ENCODE measurements at regions not wholly inside any gene's neighbourhood (a gene's known extent, or its start where the extent isn't known, plus 50 kb on each side); places are given as distances from the start of the nearest gene placed in this dataset.

GRCh38 chr1:81432059-81432458 is 368.7 kb upstream of the ADGRL2 start:
- TF ChIP-seq EZH2phosphoT487 (IDR thresholded peaks at IDR 0.05; ENCODE audit: insufficient read depth, low read depth) (no peak), EZH2 (IDR thresholded peaks at IDR 0.05; ENCODE audit: insufficient read depth, poor library complexity, severe bottlenecking) (no peak)
- Histone ChIP-seq H2AFZ (no peak overlapping the region), H3K9me2 (ENCODE audit: insufficient read depth) (no peaks in the 10 kb centered on the region), H3K79me2 (ENCODE audit: insufficient read depth) (no peaks in the 10 kb centered on the region), H3K9ac (no peak overlapping the region), H3K36me3 (ENCODE audit: low read depth) (no peaks in the 10 kb centered on the region), H3K4me2 (ENCODE audit: unreplicated experiment) (no peak overlapping the region), H3K27ac (no peak overlapping the region), H3K4me3 (no peak overlapping the region), H3K4me1 (ENCODE audit: insufficient read depth) (no peaks in the 10 kb centered on the region), H3K27me3 (replicated peaks; ENCODE audit: insufficient read depth) (no peaks in the 10 kb centered on the region; the same call in 1 of the 2 replicates), H3K9me3 (ENCODE audit: low read depth) (no peaks in the 10 kb centered on the region), H4K20me1 (ENCODE audit: insufficient read depth) (no peaks in the 10 kb centered on the region), H3F3A (ENCODE audit: insufficient read depth) (no peaks in the 10 kb centered on the region)
- DNase-seq = no peak
- in situ Hi-C loops (cut with MboI) = no loop called here
- 46 to 55% methylated on average over 4 of the region's 4 CpGs for WGBS, 2 experiments (ENCODE audit: low coverage in 1 of 2, low lambda C conversion rate in 2 of 2, missing lambda C conversion rate in 2 of 2)

- no peak overlapping the region for H3K4me3 ChIP-seq
- 41 to 80% methylated on average over 2 of the region's 2 CpGs for WGBS, 2 experiments (ENCODE audit: low coverage in 1 of 2, low lambda C conversion rate in 2 of 2, missing lambda C conversion rate in 2 of 2)
- no peak for DNase-seq
- H2AFZ ChIP-seq = no peak overlapping the region
- no peaks in the 10 kb centered on the region for H3K9me2 ChIP-seq (ENCODE audit: insufficient read depth)
- no peak overlapping the region for H3K4me2 ChIP-seq (ENCODE audit: unreplicated experiment)
- TF ChIP-seq EZH2phosphoT487 (IDR thresholded peaks at IDR 0.05; ENCODE audit: insufficient read depth, low read depth) = no peak
- no peak for TF ChIP-seq EZH2 (IDR thresholded peaks at IDR 0.05; ENCODE audit: insufficient read depth, poor library complexity, severe bottlenecking)
- no peaks in the 10 kb centered on the region for H3F3A ChIP-seq (ENCODE audit: insufficient read depth)
- no peaks in the 10 kb centered on the region for H3K36me3 ChIP-seq (ENCODE audit: low read depth)
- no peaks in the 10 kb centered on the region for H3K79me2 ChIP-seq (ENCODE audit: insufficient read depth)
- H3K27ac ChIP-seq = no peak overlapping the region
- no peaks in the 10 kb centered on the region; the same call in 1 of the 2 replicates for H3K27me3 ChIP-seq (replicated peaks; ENCODE audit: insufficient read depth)
- H3K4me1 ChIP-seq (ENCODE audit: insufficient read depth) = no peaks in the 10 kb centered on the region
- in situ Hi-C loops (cut with MboI) = no loop called here
- no peaks in the 10 kb centered on the region for H3K9me3 ChIP-seq (ENCODE audit: low read depth)
- no peaks in the 10 kb centered on the region for H4K20me1 ChIP-seq (ENCODE audit: insufficient read depth)
- H3K9ac ChIP-seq = no peak overlapping the region
Observed at GRCh38 chr1:81431624-81432000, 369.1 kb upstream of the ADGRL2 start.

- H3K4me2 ChIP-seq (ENCODE audit: unreplicated experiment) = no peak overlapping the region
- H3K9me3 ChIP-seq (ENCODE audit: low read depth) = no peaks in the 10 kb centered on the region
- H3K4me3 ChIP-seq = no peak overlapping the region
- DNase-seq = no peak
- in situ Hi-C loops (cut with MboI) = no loop called here
- H4K20me1 ChIP-seq (ENCODE audit: insufficient read depth) = no peaks in the 10 kb centered on the region
- H3K9me2 ChIP-seq (ENCODE audit: insufficient read depth) = no peaks in the 10 kb centered on the region
- H3K27me3 ChIP-seq (replicated peaks; ENCODE audit: insufficient read depth) = no peaks in the 10 kb centered on the region; the same call in 1 of the 2 replicates
- TF ChIP-seq EZH2phosphoT487 (IDR thresholded peaks at IDR 0.05; ENCODE audit: insufficient read depth, low read depth) = no peak
- no peak for TF ChIP-seq EZH2 (IDR thresholded peaks at IDR 0.05; ENCODE audit: insufficient read depth, poor library complexity, severe bottlenecking)
- no peak overlapping the region for H3K27ac ChIP-seq
- no peak overlapping the region for H3K9ac ChIP-seq
- no peaks in the 10 kb centered on the region for H3F3A ChIP-seq (ENCODE audit: insufficient read depth)
- WGBS, 2 experiments (ENCODE audit: low coverage in 1 of 2, low lambda C conversion rate in 2 of 2, missing lambda C conversion rate in 2 of 2) = 19 to 28% methylated on average over 6 of the region's 6 CpGs
- no peaks in the 10 kb centered on the region for H3K79me2 ChIP-seq (ENCODE audit: insufficient read depth)
- no peaks in the 10 kb centered on the region for H3K36me3 ChIP-seq (ENCODE audit: low read depth)
- H2AFZ ChIP-seq = no peak overlapping the region
- no peaks in the 10 kb centered on the region for H3K4me1 ChIP-seq (ENCODE audit: insufficient read depth)
Observed at GRCh38 chr1:81430955-81431623, 369.6 kb upstream of the ADGRL2 start.

- no peaks in the 10 kb centered on the region for H3K9me3 ChIP-seq (ENCODE audit: low read depth)
- in situ Hi-C loops (cut with MboI) = no loop called here
- no peaks in the 10 kb centered on the region for H3K9me2 ChIP-seq (ENCODE audit: insufficient read depth)
- no peaks in the 10 kb centered on the region for H3K4me1 ChIP-seq (ENCODE audit: insufficient read depth)
- no peak for DNase-seq
- 0% methylated on average over 1 of the region's 1 CpG for WGBS, 2 experiments (ENCODE audit: low coverage in 1 of 2, low lambda C conversion rate in 2 of 2, missing lambda C conversion rate in 2 of 2)
- no peaks in the 10 kb centered on the region for H3K79me2 ChIP-seq (ENCODE audit: insufficient read depth)
- H3K27ac ChIP-seq = no peak overlapping the region
- H3K9ac ChIP-seq = no peak overlapping the region
- no peak overlapping the region for H3K4me2 ChIP-seq (ENCODE audit: unreplicated experiment)
- H3K27me3 ChIP-seq (replicated peaks; ENCODE audit: insufficient read depth) = no peaks in the 10 kb centered on the region; the same call in 1 of the 2 replicates
- H3F3A ChIP-seq (ENCODE audit: insufficient read depth) = no peaks in the 10 kb centered on the region
- H2AFZ ChIP-seq = no peak overlapping the region
- no peak overlapping the region for H3K4me3 ChIP-seq
- TF ChIP-seq EZH2phosphoT487 (IDR thresholded peaks at IDR 0.05; ENCODE audit: insufficient read depth, low read depth) = no peak
- TF ChIP-seq EZH2 (IDR thresholded peaks at IDR 0.05; ENCODE audit: insufficient read depth, poor library complexity, severe bottlenecking) = no peak
- no peaks in the 10 kb centered on the region for H4K20me1 ChIP-seq (ENCODE audit: insufficient read depth)
- H3K36me3 ChIP-seq (ENCODE audit: low read depth) = no peaks in the 10 kb centered on the region
Observed at GRCh38 chr1:81430236-81430938, 370.3 kb upstream of the ADGRL2 start.

Measured in GM23248 (cell line).